Loucy (cell line): ENCODE measurements at regions not wholly inside any gene's neighbourhood (a gene's known extent, or its start where the extent isn't known, plus 50 kb on each side); places are given as distances from the start of the nearest gene placed in this dataset.

Source experiments
- CTCF ChIP-seq: fragments of 200-600 bp; sonication (generic); conservative IDR thresholded peaks from 2 replicates; pipeline ENCODE4 v1.5.1; 2014; ENCODE audit warnings: mild to moderate bottlenecking, antibody characterized with exemption, low read length
- EZH2phosphoT487 ChIP-seq: fragments of 200-600 bp; IDR thresholded peaks from 2 replicates; pipeline ENCODE4 v1.6.1; 2018; ENCODE audit warnings: antibody characterized with exemption, mild to moderate bottlenecking, moderate library complexity, borderline replicate concordance

GRCh38 chr6:95679981-95680380 is 102.6 kb downstream of the MANEA start:
- TF ChIP-seq CTCF (no peak), EZH2phosphoT487 (no peak)
